Hepatocyte (in vitro differentiated cells): ENCODE measurements at regions not wholly inside any gene's neighbourhood (a gene's known extent, or its start where the extent isn't known, plus 50 kb on each side); places are given as distances from the start of the nearest gene placed in this dataset.
A peak's percentile ranks its signal among the peaks of the same experiment; 100 is the strongest.

Experiments
- DNase-seq: peaks from one replicate; pipeline ENCODE4 v3.0.0-alpha.2; 2016; ENCODE audit warnings: low spot score
- H2AFZ ChIP-seq: fragments of 200-600 bp; sonication (generic); 2 replicates; pipeline ENCODE4 v1.6.0; 2016; ENCODE audit warnings: antibody characterized with exemption, mild to moderate bottlenecking
- H3K27ac ChIP-seq: fragments of 200-600 bp; sonication (generic); 2 replicates; pipeline ENCODE4 v1.5.1; 2016; ENCODE audit warnings: mild to moderate bottlenecking
- H3K27me3 ChIP-seq: fragments of 200-600 bp; sonication (generic); 2 replicates; pipeline ENCODE4 v1.6.1; 2016
- H3K36me3 ChIP-seq: fragments of 200-600 bp; sonication (generic); replicated peaks from 2 replicates; pipeline ENCODE4 v1.5.1; 2016; ENCODE audit warnings: low read depth; ENCODE audit not compliant: insufficient read depth
- H3K4me1 ChIP-seq: fragments of 200-600 bp; sonication (generic); 2 replicates; pipeline ENCODE4 v1.5.1; 2016; ENCODE audit warnings: mild to moderate bottlenecking, moderate library complexity; ENCODE audit not compliant: insufficient read depth
- H3K4me2 ChIP-seq: fragments of 200-600 bp; sonication (generic); 2 replicates; pipeline ENCODE4 v1.6.0; 2016
- H3K4me3 ChIP-seq: fragments of 200-600 bp; sonication (generic); 2 replicates; pipeline ENCODE4 v1.5.1; 2016; ENCODE audit warnings: mild to moderate bottlenecking
- H3K79me2 ChIP-seq: fragments of 200-600 bp; sonication (generic); 2 replicates; pipeline ENCODE4 v1.6.0; 2017; ENCODE audit warnings: mild to moderate bottlenecking
- H3K9me2 ChIP-seq: fragments of 200-600 bp; sonication (generic); replicated peaks from 2 replicates; pipeline ENCODE4 v1.6.0; 2017; ENCODE audit warnings: mild to moderate bottlenecking; ENCODE audit not compliant: insufficient read depth
- H3K9me3 ChIP-seq: fragments of 200-600 bp; sonication (generic); 2 replicates; pipeline ENCODE4 v1.5.1; 2016; ENCODE audit warnings: low read depth, mild to moderate bottlenecking
- H4K20me1 ChIP-seq: fragments of 200-600 bp; sonication (generic); 2 replicates; pipeline ENCODE4 v1.6.0; 2016; ENCODE audit warnings: mild to moderate bottlenecking; ENCODE audit not compliant: insufficient read depth, poor library complexity, severe bottlenecking
- CTCF ChIP-seq: fragments of 200-600 bp; sonication (generic); IDR thresholded peaks from 2 replicates; pipeline ENCODE4 v1.5.1; 2016; ENCODE audit warnings: antibody characterized with exemption, mild to moderate bottlenecking; ENCODE audit not compliant: poor library complexity
- EZH2 ChIP-seq: fragments of 200-600 bp; sonication (generic); IDR thresholded peaks from 2 replicates; pipeline ENCODE4 v1.6.1; 2016; ENCODE audit warnings: antibody characterized with exemption, mild to moderate bottlenecking, borderline replicate concordance
- EZH2phosphoT487 ChIP-seq: fragments of 200-600 bp; sonication (generic); IDR thresholded peaks from one replicate; pipeline ENCODE4 v1.6.1; 2018; ENCODE audit warnings: antibody characterized with exemption, mild to moderate bottlenecking, low read depth, moderate library complexity; ENCODE audit not compliant: unreplicated experiment, severe bottlenecking
- WGBS: methylation state at CpG from one replicate; pipeline ENCODE4 v1.1.6; 2016; ENCODE audit warnings: low lambda C conversion rate; ENCODE audit errors: missing lambda C conversion rate; 5-methylcytosine and 5-hydroxymethylcytosine counted together

DNA sequence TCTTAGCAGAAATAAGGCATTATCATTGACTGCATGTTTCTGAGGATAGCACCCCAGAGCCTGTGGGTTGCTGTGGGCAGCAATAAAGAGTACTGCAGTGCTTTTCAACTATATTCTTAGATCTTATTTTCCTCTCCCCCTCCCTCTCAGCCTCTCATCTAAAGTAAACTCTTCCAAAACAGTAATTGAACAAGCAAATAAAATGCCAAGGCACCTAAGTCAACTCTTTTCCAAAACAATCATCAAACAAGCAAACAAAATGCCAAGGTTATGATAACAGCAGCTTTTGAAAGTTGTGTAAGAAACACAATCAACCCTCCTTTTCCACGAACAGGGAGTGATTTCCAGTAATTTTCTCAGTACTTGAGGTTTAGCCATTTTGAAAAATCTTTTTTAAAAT is 1542.6 kb downstream of the AACS start:
- Histone ChIP-seq H3K79me2 (no peaks in the 10 kb centered on the region), H3K9me2 (no peaks in the 10 kb centered on the region), H3K9me3 (no peaks in the 10 kb centered on the region), H3K36me3 (no peaks in the 10 kb centered on the region), H2AFZ (no peak overlapping the region), H3K4me3 (no peak overlapping the region), H3K4me2 (no peak overlapping the region), H3K27ac (no peak overlapping the region), H3K4me1 (no peaks in the 10 kb centered on the region), H3K27me3 (no peaks in the 10 kb centered on the region), H4K20me1 (no peaks in the 10 kb centered on the region)
- no peak for DNase-seq
- no peak for TF ChIP-seq CTCF
- TF ChIP-seq EZH2, result no peak
- no peak for TF ChIP-seq EZH2phosphoT487
- WGBS, result 54% methylated on average over 1 of the region's 1 CpG

GRCh38 chr12:126608607-126609175 is 1543.5 kb downstream of the AACS start:
- no peaks in the 10 kb centered on the region for H3K4me1 ChIP-seq
- H3K4me2 ChIP-seq, result no peak overlapping the region
- DNase-seq, result no peak
- no peak overlapping the region for H2AFZ ChIP-seq
- TF ChIP-seq CTCF, result no peak
- no peak for TF ChIP-seq EZH2phosphoT487
- no peak for TF ChIP-seq EZH2
- 95% methylated on average over 2 of the region's 2 CpGs for WGBS
- H3K36me3 ChIP-seq, result no peaks in the 10 kb centered on the region
- no peak overlapping the region for H3K27ac ChIP-seq
- no peaks in the 10 kb centered on the region for H3K9me2 ChIP-seq
- no peaks in the 10 kb centered on the region for H3K79me2 ChIP-seq
- no peaks in the 10 kb centered on the region for H4K20me1 ChIP-seq
- H3K9me3 ChIP-seq, result no peaks in the 10 kb centered on the region
- H3K27me3 ChIP-seq, result no peaks in the 10 kb centered on the region
- no peak overlapping the region for H3K4me3 ChIP-seq

DNA sequence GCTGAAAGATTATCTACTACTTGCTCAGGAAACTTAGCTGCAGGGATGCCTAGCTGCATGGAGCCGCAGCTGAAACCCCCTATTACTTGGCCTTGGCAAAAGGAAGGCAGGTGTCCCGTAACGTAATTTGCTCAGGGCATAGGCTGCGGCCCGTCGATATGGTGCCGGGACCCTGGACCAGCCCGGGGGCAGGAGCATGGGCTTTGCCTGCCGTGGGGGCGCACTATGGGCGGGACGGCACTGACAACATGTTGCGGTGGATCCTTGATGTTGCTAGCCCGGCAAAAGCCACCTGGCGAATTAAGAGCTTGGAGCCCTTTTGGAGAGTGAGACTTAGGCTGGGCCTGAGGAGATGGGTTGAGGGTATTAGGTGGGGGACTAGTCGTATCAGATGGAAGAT is 1551.2 kb downstream of the AACS start:
- Histone ChIP-seq H3K4me2 (no peak overlapping the region), H3K79me2 (no peaks in the 10 kb centered on the region), H2AFZ (no peak overlapping the region), H4K20me1 (no peaks in the 10 kb centered on the region), H3K27ac (no peak overlapping the region), H3K9me2 (no peaks in the 10 kb centered on the region), H3K4me3 (no peak overlapping the region), H3K4me1 (no peaks in the 10 kb centered on the region), H3K27me3 (no peaks in the 10 kb centered on the region), H3K36me3 (no peaks in the 10 kb centered on the region), H3K9me3 (no peaks in the 10 kb centered on the region)
- DNase-seq, result no peak
- no peak for TF ChIP-seq EZH2
- no peak for TF ChIP-seq CTCF
- TF ChIP-seq EZH2phosphoT487, result no peak
- 93% methylated on average over 16 of the region's 16 CpGs for WGBS

DNA sequence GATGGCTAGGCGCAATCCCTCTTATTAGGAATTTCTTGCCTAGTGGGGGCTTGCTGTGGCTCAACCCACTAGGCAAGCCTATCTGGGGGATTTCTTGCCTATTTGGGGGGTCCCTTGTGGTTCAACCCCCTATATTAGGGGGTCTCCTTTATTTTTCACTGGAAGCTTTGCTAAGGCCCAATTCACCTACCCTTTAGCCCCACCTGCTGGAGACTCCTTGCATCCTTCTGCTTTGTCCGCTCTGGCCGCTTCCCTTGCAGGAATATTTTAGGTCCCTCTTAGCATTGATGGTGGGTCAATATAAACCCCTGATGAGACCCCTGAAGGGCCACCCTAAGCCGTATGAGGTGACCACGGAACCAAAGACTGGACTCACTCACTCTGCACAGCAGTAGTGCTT is 1552.1 kb downstream of the AACS start:
- Histone ChIP-seq H3K4me3 (no peak overlapping the region), H3K4me2 (no peak overlapping the region), H3K27me3 (no peaks in the 10 kb centered on the region), H3K79me2 (no peaks in the 10 kb centered on the region), H3K4me1 (no peaks in the 10 kb centered on the region), H3K27ac (no peak overlapping the region), H2AFZ (no peak overlapping the region), H3K9me3 (no peaks in the 10 kb centered on the region), H4K20me1 (no peaks in the 10 kb centered on the region), H3K9me2 (no peaks in the 10 kb centered on the region), H3K36me3 (no peaks in the 10 kb centered on the region)
- TF ChIP-seq EZH2phosphoT487, result no peak
- TF ChIP-seq CTCF, result peak; percentile 27
- no peak for DNase-seq
- 75% methylated on average over 5 of the region's 5 CpGs for WGBS
